ENCODE measurements at regions not wholly inside any gene's neighbourhood (a gene's known extent, or its start where the extent isn't known, plus 50 kb on each side); places are given as distances from the start of the nearest gene placed in this dataset.

DNA sequence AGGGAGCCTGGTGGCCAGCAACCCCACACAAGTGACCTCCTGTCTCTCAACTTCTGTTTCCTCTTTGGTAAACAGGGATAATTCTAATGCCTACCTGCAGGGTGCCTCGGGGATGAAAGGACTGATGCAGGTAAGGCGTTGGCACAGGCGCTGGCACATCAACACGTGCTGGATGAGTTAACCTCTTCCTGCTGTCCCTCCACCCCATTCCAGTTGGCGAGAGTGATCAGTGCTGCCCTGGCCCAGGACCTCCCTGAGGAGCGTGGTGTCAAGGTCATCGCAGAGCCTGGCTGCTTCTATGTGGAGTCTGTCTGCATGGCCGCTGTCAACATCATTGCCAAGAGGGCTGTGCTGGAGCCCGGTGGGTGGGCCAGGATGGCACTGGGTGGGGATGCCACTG lies 69.1 kb upstream of the TINAGL1 start (continued):
- TF ChIP-seq KLF11 (CRISPR knock-in tag; IDR thresholded peaks at IDR 0.05) (no peak), FOXA1 (IDR thresholded peaks at IDR 0.05) (no peak), FOXA1 (CRISPR knock-in tag; IDR thresholded peaks at IDR 0.05) (0 out of 2 replicates have a peak, but pooled peaks have one; percentile 20)

DNA sequence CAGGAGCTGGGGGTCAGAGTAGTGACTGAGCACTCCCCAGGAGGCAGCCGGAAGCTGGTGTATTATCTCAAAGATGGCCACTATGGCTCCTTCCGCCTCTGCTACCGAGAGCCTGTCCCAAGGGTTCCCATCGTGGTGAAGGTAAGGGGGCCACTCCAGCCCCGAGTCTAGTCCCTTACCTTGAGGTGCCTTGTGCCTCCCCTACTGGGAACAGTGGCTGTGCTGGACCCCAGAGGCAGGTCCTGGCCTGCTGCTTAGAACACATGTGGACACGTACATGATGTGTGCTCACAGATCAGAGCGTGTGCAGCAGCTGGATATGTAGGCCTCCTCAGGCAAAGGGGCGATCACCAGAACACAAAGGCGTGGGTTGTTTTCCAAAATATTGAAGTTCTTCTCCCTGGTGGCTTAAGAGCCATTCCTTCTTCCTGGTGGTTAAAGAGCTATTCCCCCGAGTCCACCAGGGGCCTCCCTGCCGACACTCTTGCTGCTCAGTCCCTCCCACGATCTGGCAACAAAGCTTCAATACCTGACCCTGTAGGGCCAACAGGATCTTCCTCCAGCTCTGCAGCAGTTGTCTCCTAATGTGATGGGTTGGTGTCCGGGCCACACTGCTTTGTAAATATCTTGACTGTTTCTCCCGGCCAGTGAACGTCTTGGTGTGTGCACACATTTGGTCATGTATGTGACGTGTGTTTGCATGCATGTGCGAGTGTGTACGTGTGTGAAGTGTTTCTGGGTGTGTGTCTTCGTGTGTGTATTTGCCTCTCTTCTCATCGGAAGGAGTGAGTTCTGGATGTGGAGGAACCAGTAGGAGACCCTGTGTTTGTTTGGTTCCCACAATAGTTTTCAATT lies 68.4 kb upstream of the TINAGL1 start:
- peak overlapping the region; percentile 98 for H3K27ac ChIP-seq (ENCODE audit: extremely low read length, insufficient read depth, low read length)
- 95% methylated on average over 12 of the region's 20 CpGs for WGBS (ENCODE audit: low lambda C conversion rate)
- H3K79me2 ChIP-seq (ENCODE audit: insufficient read depth, low read length), result no peaks in the 10 kb centered on the region
- CTCF ChIA-PET (ENCODE audit: low intra/inter-chr PET ratio, low total read pairs), result no interaction called here
- peak overlapping the region; percentile 28 for H3K4me2 ChIP-seq (ENCODE audit: low read depth, low read length)
- H2AFZ ChIP-seq (ENCODE audit: low read length), result no peak overlapping the region
- ATAC-seq (0 out of 3 replicates have a peak, but pooled peaks have one; percentile 7), DNase-seq (ENCODE audit: low spot score) (peak; percentile 39), FAIRE-seq (no peak)
- no peaks in the 10 kb centered on the region for H3K36me3 ChIP-seq (replicated peaks in 1 of 2; ENCODE audit: control insufficient read depth in 1 of 2, insufficient read depth in 2 of 2, low read length in 2 of 2)
- POLR2A ChIA-PET, result interaction anchor here (0.7 to 2.7 kb wide), 3 partner anchors 16 to 66 kb away, joined by 3 to 18 read pairs (median 7); no protein-coding TSS in a partner anchor
- H3K27me3 ChIP-seq (ENCODE audit: control insufficient read depth in 1 of 2, insufficient read depth in 2 of 2, low read length in 2 of 2), result no peaks in the 10 kb centered on the region
- BruUV-seq (replicated peaks), result no TSS peak
- H4K20me1 ChIP-seq (ENCODE audit: insufficient read depth, low read length), result no peaks in the 10 kb centered on the region
- no peak overlapping the region for H3K4me3 ChIP-seq (replicated peaks in 1 of 3; ENCODE audit: insufficient read depth in 1 of 3, low read depth in 2 of 3, low read length in 3 of 3)
- in situ Hi-C loops (cut with HindIII; ENCODE audit: extremely low pct_ligation_motif_present, low pct_unique_long_range_greater_than_20kb) (no loop called here), intact Hi-C loops (cut with micrococcal nuclease; ENCODE audit: unreplicated experiment) (loop anchor here (5.0 to 10.0 kb wide), 2 partner anchors 39 to 63 kb away; no protein-coding TSS in a partner anchor)
- H3K4me1 ChIP-seq (ENCODE audit: insufficient read depth, low read length), result peaks cover 80% of the 10 kb centered on the region
- no peaks in the 10 kb centered on the region for H3K9me3 ChIP-seq (ENCODE audit: low read length)
- H3K9ac ChIP-seq (ENCODE audit: insufficient read depth, low read depth, low read length), result no peak overlapping the region; the same call in 1 of the 2 replicates
- TF ChIP-seq ZBTB38 (CRISPR knock-in tag; IDR thresholded peaks at IDR 0.05) (peak; percentile 48; the same call in 1 of the 2 replicates), HES4 (CRISPR knock-in tag; IDR thresholded peaks at IDR 0.05; ENCODE audit: borderline replicate concordance) (no peak), NCOR1 (IDR thresholded peaks at IDR 0.05; ENCODE audit: borderline replicate concordance, low read length) (no peak), ZSCAN12 (CRISPR knock-in tag; IDR thresholded peaks at IDR 0.05) (no peak), HIVEP1 (CRISPR knock-in tag; IDR thresholded peaks at IDR 0.05) (no peak), ZFX (CRISPR knock-in tag; IDR thresholded peaks at IDR 0.05; ENCODE audit: low read depth) (peak; percentile 18; the same call in 1 of the 2 replicates), PHF5A (CRISPR knock-in tag; IDR thresholded peaks at IDR 0.05; ENCODE audit: low read depth, unreplicated experiment) (no peak), ZNF446 (CRISPR knock-in tag; IDR thresholded peaks at IDR 0.05) (no peak), KLF11 (CRISPR knock-in tag; IDR thresholded peaks at IDR 0.05) (no peak), CENPX (CRISPR knock-in tag; IDR thresholded peaks at IDR 0.05) (no peak), NFE2 (CRISPR knock-in tag; IDR thresholded peaks at IDR 0.05) (no peak), REPIN1 (CRISPR knock-in tag; IDR thresholded peaks at IDR 0.05; ENCODE audit: borderline replicate concordance, low read depth) (no peak)
- TF ChIP-seq, protein P1, sequence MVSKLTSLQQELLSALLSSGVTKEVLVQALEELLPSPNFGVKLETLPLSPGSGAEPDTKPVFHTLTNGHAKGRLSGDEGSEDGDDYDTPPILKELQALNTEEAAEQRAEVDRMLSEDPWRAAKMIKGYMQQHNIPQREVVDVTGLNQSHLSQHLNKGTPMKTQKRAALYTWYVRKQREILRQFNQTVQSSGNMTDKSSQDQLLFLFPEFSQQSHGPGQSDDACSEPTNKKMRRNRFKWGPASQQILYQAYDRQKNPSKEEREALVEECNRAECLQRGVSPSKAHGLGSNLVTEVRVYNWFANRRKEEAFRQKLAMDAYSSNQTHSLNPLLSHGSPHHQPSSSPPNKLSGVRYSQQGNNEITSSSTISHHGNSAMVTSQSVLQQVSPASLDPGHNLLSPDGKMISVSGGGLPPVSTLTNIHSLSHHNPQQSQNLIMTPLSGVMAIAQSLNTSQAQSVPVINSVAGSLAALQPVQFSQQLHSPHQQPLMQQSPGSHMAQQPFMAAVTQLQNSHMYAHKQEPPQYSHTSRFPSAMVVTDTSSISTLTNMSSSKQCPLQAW (CRISPR knock-in tag; IDR thresholded peaks at IDR 0.05), result no peak
- TF ChIP-seq, protein P2, sequence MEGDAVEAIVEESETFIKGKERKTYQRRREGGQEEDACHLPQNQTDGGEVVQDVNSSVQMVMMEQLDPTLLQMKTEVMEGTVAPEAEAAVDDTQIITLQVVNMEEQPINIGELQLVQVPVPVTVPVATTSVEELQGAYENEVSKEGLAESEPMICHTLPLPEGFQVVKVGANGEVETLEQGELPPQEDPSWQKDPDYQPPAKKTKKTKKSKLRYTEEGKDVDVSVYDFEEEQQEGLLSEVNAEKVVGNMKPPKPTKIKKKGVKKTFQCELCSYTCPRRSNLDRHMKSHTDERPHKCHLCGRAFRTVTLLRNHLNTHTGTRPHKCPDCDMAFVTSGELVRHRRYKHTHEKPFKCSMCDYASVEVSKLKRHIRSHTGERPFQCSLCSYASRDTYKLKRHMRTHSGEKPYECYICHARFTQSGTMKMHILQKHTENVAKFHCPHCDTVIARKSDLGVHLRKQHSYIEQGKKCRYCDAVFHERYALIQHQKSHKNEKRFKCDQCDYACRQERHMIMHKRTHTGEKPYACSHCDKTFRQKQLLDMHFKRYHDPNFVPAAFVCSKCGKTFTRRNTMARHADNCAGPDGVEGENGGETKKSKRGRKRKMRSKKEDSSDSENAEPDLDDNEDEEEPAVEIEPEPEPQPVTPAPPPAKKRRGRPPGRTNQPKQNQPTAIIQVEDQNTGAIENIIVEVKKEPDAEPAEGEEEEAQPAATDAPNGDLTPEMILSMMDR (CRISPR knock-in tag; IDR thresholded peaks at IDR 0.05), result peak; percentile 48
- TF ChIP-seq, protein P3, sequence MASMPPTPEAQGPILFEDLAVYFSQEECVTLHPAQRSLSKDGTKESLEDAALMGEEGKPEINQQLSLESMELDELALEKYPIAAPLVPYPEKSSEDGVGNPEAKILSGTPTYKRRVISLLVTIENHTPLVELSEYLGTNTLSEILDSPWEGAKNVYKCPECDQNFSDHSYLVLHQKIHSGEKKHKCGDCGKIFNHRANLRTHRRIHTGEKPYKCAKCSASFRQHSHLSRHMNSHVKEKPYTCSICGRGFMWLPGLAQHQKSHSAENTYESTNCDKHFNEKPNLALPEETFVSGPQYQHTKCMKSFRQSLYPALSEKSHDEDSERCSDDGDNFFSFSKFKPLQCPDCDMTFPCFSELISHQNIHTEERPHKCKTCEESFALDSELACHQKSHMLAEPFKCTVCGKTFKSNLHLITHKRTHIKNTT (CRISPR knock-in tag; IDR thresholded peaks at IDR 0.05), result no peak

Measured in HepG2 (cell line).